AG10803 (cell line): ENCODE measurements at regions not wholly inside any gene's neighbourhood (a gene's known extent, or its start where the extent isn't known, plus 50 kb on each side); places are given as distances from the start of the nearest gene placed in this dataset.

Source experiments
- DNase-seq: peaks from one replicate; pipeline ENCODE4 v3.0.0; 2010; ENCODE audit warnings: low read depth
- H3K4me3 ChIP-seq: 2 replicates; pipeline ENCODE4 v1.5.1; 2011; ENCODE audit warnings: mild to moderate bottlenecking, low read length, control low read depth
- TF ChIP-seq, protein P1 (sequence below): conservative IDR thresholded peaks from 2 replicates; pipeline ENCODE4 v1.5.1; 2011; ENCODE audit warnings: mild to moderate bottlenecking, low read length, control low read depth, inconsistent platforms

DNA sequence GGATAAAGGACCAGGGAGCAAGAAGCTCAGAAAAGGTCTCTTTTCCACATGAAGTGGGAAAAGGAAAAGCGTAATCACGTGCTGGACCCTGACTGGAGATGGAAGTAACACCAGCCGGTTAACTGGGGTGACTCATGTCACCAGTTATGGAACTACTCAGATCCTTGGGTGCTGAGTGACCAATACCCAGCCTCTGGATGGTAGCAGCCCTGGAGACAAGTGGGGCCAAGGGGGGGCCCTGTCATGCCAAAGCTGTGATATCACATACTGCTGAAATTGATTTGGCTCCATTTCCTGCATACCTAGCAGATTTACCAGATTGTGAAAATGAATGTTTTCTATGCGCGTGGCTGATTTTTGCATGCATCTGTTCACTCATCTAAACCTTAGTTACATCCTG lies 158.9 kb downstream of the ZIC5 start:
- DNase-seq, result peak; percentile 80
- TF ChIP-seq, protein P1, sequence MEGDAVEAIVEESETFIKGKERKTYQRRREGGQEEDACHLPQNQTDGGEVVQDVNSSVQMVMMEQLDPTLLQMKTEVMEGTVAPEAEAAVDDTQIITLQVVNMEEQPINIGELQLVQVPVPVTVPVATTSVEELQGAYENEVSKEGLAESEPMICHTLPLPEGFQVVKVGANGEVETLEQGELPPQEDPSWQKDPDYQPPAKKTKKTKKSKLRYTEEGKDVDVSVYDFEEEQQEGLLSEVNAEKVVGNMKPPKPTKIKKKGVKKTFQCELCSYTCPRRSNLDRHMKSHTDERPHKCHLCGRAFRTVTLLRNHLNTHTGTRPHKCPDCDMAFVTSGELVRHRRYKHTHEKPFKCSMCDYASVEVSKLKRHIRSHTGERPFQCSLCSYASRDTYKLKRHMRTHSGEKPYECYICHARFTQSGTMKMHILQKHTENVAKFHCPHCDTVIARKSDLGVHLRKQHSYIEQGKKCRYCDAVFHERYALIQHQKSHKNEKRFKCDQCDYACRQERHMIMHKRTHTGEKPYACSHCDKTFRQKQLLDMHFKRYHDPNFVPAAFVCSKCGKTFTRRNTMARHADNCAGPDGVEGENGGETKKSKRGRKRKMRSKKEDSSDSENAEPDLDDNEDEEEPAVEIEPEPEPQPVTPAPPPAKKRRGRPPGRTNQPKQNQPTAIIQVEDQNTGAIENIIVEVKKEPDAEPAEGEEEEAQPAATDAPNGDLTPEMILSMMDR, result no peak
- no peak overlapping the region for H3K4me3 ChIP-seq

GRCh38 chr13:99811067-99811700 lies 160.4 kb downstream of the ZIC5 start:
- no peak overlapping the region for H3K4me3 ChIP-seq
- TF ChIP-seq, protein P1, result no peak
- no peak for DNase-seq

GRCh38 chr13:99809926-99810325 lies 161.6 kb downstream of the ZIC5 start:
- no peak for DNase-seq
- H3K4me3 ChIP-seq, result no peak overlapping the region
- TF ChIP-seq, protein P1, result no peak

GRCh38 chr13:99809496-99809895 lies 162.1 kb downstream of the ZIC5 start:
- TF ChIP-seq, protein P1, result no peak
- DNase-seq, result no peak
- H3K4me3 ChIP-seq, result no peak overlapping the region

GRCh38 chr13:99808786-99809185 lies 162.8 kb downstream of the ZIC5 start:
- TF ChIP-seq, protein P1, result no peak
- DNase-seq, result no peak
- H3K4me3 ChIP-seq, result no peak overlapping the region

DNA sequence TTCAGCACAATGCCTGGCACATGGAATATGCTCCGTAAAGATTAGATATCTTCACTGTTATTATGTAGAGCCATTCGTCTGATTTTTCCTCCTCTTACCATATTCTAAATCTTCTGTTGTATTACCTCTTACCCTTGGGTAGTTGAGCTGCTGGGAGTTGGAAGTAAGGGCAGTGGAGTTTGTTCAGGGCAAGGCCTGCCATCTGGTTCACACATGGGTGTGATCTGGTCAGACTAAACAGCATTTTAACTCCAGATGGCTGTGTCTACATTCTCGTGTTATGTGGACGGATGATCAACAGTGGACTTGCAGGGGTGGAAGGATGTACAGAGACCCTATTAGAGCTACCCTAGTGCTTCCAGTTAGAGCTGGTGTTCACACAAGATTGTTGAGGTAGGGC lies 164.9 kb downstream of the ZIC5 start:
- DNase-seq, result peak; percentile 15

DNA sequence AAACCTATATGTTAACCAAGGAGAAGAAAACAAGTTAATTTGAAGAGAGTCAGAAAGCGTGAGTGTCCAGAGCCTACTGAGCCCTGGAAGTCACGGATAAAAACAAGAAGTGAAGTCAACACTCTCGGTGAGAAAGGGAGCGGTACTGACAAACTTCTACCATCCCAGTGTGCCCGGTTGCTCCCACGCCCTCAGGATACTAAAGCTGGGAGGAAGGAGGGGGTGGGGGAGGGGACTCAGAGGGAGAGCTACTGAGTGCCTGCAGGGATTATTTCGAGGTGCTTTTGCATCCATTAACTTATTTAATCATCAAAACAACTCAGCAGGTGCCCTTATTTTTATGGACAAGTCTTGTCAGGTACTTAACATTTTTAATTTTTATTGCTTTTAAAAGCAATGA lies 166.2 kb downstream of the ZIC5 start:
- no peak overlapping the region for H3K4me3 ChIP-seq
- no peak for DNase-seq
- TF ChIP-seq, protein P1, result no peak

More for the DNA sequence above, 164.9 kb downstream of the ZIC5 start:
- TF ChIP-seq, protein P1, result no peak
- H3K4me3 ChIP-seq, result no peak overlapping the region
